Uterus (tissue), 2 donors: ENCODE measurements at regions not wholly inside any gene's neighbourhood (a gene's known extent, or its start where the extent isn't known, plus 50 kb on each side); places are given as distances from the start of the nearest gene placed in this dataset.

ENCODE experiments used
- CTCF ChIP-seq, 4 experiments: fragments of 200-600 bp in 2 of 4; fragments of 450-650 bp in 2 of 4; sonication (generic) in 2 of 4; IDR thresholded peaks; one replicate each; pipeline ENCODE4 v1.5.1; 2016 to 2019; ENCODE audit warnings: antibody characterized with exemption in 4 of 4, mild to moderate bottlenecking in 2 of 4, moderate library complexity in 1 of 4
- POLR2A ChIP-seq, 2 donors: fragments of 450-650 bp; IDR thresholded peaks; one replicate each; pipeline ENCODE4 v1.6.1; 2016; ENCODE audit warnings: antibody characterized with exemption in 2 of 2, mild to moderate bottlenecking in 1 of 2, moderate library complexity in 1 of 2

- no peak for TF ChIP-seq CTCF (IDR thresholded peaks at IDR 0.05)
- no peak for TF ChIP-seq POLR2A (IDR thresholded peaks at IDR 0.05)
Observed at GRCh38 chr12:24496755-24497154, 452.1 kb downstream of the BCAT1 start.
